Heart left ventricle (tissue), 16 donors: ENCODE measurements at regions not wholly inside any gene's neighbourhood (a gene's known extent, or its start where the extent isn't known, plus 50 kb on each side); places are given as distances from the start of the nearest gene placed in this dataset.

Source experiments
- ATAC-seq, 4 donors: fragments of 200-7000 bp; cut with Tn5 transposase; one replicate each; pipeline ENCODE4 v1.9.1; 2020 to 2022; ENCODE audit warnings: moderate library complexity in 4 of 4, mild to moderate bottlenecking in 3 of 4, moderate number of reproducible peaks in 1 of 4
- DNase-seq, 5 donors: peaks; one replicate each; pipeline ENCODE4 v3.0.0-alpha.2; 2020
- H3K27ac ChIP-seq, 12 donors: fragments of 200-600 bp; sonication (generic) in 4 of 12; one replicate each; pipeline versions ENCODE4 v1.5.0 to v1.8.0; 2016 to 2022; ENCODE audit warnings: mild to moderate bottlenecking in 2 of 12
- H3K27me3 ChIP-seq, 9 donors: fragments of 200-600 bp; sonication (generic) in 2 of 9; one replicate each; pipeline versions ENCODE4 v1.5.1 to v1.8.0; 2016 to 2022; ENCODE audit warnings: mild to moderate bottlenecking in 3 of 9
- H3K36me3 ChIP-seq, 9 donors: fragments of 200-600 bp; sonication (generic) in 2 of 9; one replicate each; pipeline versions ENCODE4 v1.5.0 to v1.8.0; 2018 to 2022; ENCODE audit warnings: mild to moderate bottlenecking in 2 of 9
- H3K4me1 ChIP-seq, 12 donors: fragments of 200-600 bp; sonication (generic) in 4 of 12; one replicate each; pipeline versions ENCODE4 v1.5.0 to v1.8.0; 2016 to 2022; ENCODE audit warnings: mild to moderate bottlenecking in 3 of 12
- H3K4me3 ChIP-seq, 12 donors: fragments of 200-600 bp; sonication (generic) in 4 of 12; one replicate each; pipeline versions ENCODE4 v1.5.0 to v1.8.0; 2017 to 2022; ENCODE audit warnings: mild to moderate bottlenecking in 9 of 12, moderate library complexity in 4 of 12
- H3K9me3 ChIP-seq, 12 donors: fragments of 200-600 bp; sonication (generic) in 4 of 12; one replicate each; pipeline versions ENCODE4 v1.5.0 to v1.8.0; 2016 to 2022; ENCODE audit warnings: mild to moderate bottlenecking in 1 of 12
- CTCF ChIP-seq, 12 donors: fragments of 200-600 bp; sonication (generic) in 4 of 12; IDR thresholded peaks; one replicate each; pipeline versions ENCODE4 v1.5.0 to v1.8.0; 2018 to 2022; ENCODE audit warnings: antibody characterized with exemption in 12 of 12, mild to moderate bottlenecking in 5 of 12
- POLR2A ChIP-seq, 2 donors: fragments of 450-650 bp; IDR thresholded peaks; one replicate each; pipeline ENCODE4 v1.6.1; 2017; ENCODE audit warnings: antibody characterized with exemption in 2 of 2, mild to moderate bottlenecking in 2 of 2, moderate library complexity in 2 of 2
- WGBS, 4 donors: extraction: QIAGEN DNeasy Blood & Tissue Kit in 2 of 4; methylation state at CpG; one replicate each; pipeline versions ENCODE4 v1.1.5 to v1.1.7; 2013 to 2018; 5-methylcytosine and 5-hydroxymethylcytosine counted together
- intact Hi-C, 10 donors: fragments of 100-400 bp; cut with DNase I; formaldehyde crosslinking; loops; one replicate each; pipeline versions ENCODE4 v1.11.1 to v1.14.2; 2022
- donor health status: ischemic (EF 13 %, LVEDD 7.1; RV severe dilation, severe dysfunction).
- donor health status: healthy with polysubstance abuse.
- donor health status: DM: no; HTN: yes; CAD: no.
- donor health status: DM: no; HTN: no; CAD: no.
- donor health status: ischemic (EF 25% LVEDD 6.9; RV normal size, moderate dysfunction).
- donor health status: ischemic (EF 25% LVEDD 5.7; RV mildly dilated, moderate dysfunction).
- donor health status: healthy.
- donor health status: DM: yes; HTN: yes; CAD: no.
- donor health status: ischemic (EF 35%, LVEDD 5.7; RV mildly dilated, moderate dysfunction).
- donor health status: nonischemic (EF 11% LVEDD 7.7; RV severe dilation, severe dysfunction).
- donor health status: DM: yes; HTN: yes; CAD: no.
- donor health status: PGD.
- donor health status: ischemic (EF 29% LVEDD 5.4; RV normal size, mild dysfunction).
- donor health status: nonischemic (EF 23%, LVEDD 6.1; RV moderate dilation, normal function).

DNA sequence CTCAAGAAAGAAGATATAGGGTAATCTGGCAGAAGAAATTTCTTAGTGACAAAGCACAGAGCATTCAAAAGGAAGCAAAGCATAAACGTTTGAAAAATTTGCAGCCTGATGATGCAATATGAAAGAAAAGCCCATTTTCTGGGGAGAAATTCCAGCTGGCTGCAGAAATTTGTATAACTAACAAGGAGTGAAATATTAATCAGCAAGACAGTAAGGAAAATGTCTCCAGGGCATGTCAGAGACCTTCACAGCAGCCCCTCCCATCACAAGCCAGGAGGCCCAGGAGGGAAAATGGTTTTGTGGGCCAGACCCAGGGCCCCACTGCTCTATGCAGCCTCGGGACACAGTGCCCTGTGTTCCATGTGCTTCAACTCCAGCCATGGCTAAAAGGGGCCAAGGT lies 359.4 kb downstream of the HINT1 start:
- TF ChIP-seq POLR2A (IDR thresholded peaks at IDR 0.05) (no peak), CTCF (IDR thresholded peaks at IDR 0.05) (no peak)
- no peak for DNase-seq
- no peak for ATAC-seq
- Histone ChIP-seq H3K27ac (no peak overlapping the region), H3K9me3 (peaks cover 0 to 16% (median 6%) of the 10 kb centered on the region in 12 donors), H3K36me3 (no peaks in the 10 kb centered on the region), H3K27me3 (no peaks in the 10 kb centered on the region), H3K4me1 (no peaks in the 10 kb centered on the region), H3K4me3 (no peak overlapping the region)
- intact Hi-C loops, result no loop called here
- 21 to 51% (median 43%) methylated on average over 1 to 2 of the region's 2 CpGs for WGBS, 4 donors

DNA sequence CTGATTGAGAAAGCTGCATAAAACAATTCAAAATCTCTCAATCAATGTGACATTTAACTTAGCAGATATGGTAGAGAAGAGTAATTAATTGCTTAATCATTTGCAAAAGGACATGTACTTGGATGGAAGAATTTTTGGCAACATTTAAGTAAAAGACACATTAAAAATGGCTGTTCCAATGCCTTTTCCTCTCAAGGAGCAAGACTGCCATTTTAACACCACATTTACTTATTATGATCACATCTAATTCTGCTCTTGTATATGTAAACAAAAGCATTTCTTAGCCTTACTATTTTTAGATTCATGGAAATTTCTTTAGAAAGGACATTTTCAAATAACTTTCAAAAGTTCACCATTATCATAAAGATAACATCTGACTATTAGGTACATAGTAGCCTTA lies 360.0 kb downstream of the HINT1 start:
- intact Hi-C loops, result no loop called here
- Histone ChIP-seq H3K9me3 (peaks cover 0 to 21% (median 7%) of the 10 kb centered on the region in 12 donors), H3K27me3 (no peaks in the 10 kb centered on the region), H3K4me1 (no peaks in the 10 kb centered on the region), H3K27ac (no peak overlapping the region), H3K36me3 (no peaks in the 10 kb centered on the region), H3K4me3 (no peak overlapping the region)
- DNase-seq (no peak), ATAC-seq (no peak)
- TF ChIP-seq CTCF (IDR thresholded peaks at IDR 0.05) (no peak), POLR2A (IDR thresholded peaks at IDR 0.05) (no peak)

DNA sequence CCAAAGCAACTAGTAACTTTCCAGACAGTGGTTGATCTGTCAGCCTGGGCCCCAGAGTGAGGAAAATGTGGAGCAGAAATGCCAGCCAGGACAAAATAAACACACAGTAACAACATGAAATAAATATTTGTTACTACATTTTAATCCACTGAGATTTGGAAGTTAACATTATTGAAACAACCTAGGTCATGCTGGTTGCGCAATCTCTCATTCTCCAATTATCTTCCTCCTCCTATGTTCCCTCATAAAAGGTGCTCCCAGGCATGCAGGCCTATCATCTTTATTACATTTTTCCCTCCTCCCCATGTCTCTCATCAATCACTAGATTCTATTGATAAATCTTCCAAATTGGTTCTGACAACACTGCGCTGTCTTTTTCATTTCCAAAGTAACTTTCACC lies 363.1 kb downstream of the HINT1 start:
- Histone ChIP-seq H3K4me3 (no peak overlapping the region), H3K36me3 (no peaks in the 10 kb centered on the region), H3K4me1 (no peaks in the 10 kb centered on the region), H3K9me3 (peaks cover 0 to 32% (median 10%) of the 10 kb centered on the region in 12 donors), H3K27me3 (no peaks in the 10 kb centered on the region), H3K27ac (no peak overlapping the region)
- WGBS, 4 donors, result 97 to 99% (median 98%) methylated on average over 2 of the region's 2 CpGs
- no peak for ATAC-seq
- no peak for DNase-seq
- TF ChIP-seq CTCF (IDR thresholded peaks at IDR 0.05) (no peak), POLR2A (IDR thresholded peaks at IDR 0.05) (no peak)
- intact Hi-C loops, result no loop called here

GRCh38 chr5:130799015-130799414 lies 366.0 kb downstream of the HINT1 start:
- ATAC-seq (no peak), DNase-seq (no peak)
- Histone ChIP-seq H3K36me3 (no peaks in the 10 kb centered on the region), H3K27me3 (no peaks in the 10 kb centered on the region), H3K27ac (no peak overlapping the region), H3K4me1 (no peaks in the 10 kb centered on the region), H3K9me3 (peaks cover 0 to 32% (median 10%) of the 10 kb centered on the region in 12 donors), H3K4me3 (no peak overlapping the region)
- TF ChIP-seq CTCF (IDR thresholded peaks at IDR 0.05), result no peak
- no peak for TF ChIP-seq POLR2A (IDR thresholded peaks at IDR 0.05)
- intact Hi-C loops, result no loop called here
